NCI-H2171 treated with DMSO at 0.1 percent for 48 hours (cell line): ENCODE measurements at regions not wholly inside any gene's neighbourhood (a gene's known extent, or its start where the extent isn't known, plus 50 kb on each side); places are given as distances from the start of the nearest gene placed in this dataset.
"Not testable (repeated sequence)": the region's sequence is repeated elsewhere in the genome, so short reads cannot be mapped to it uniquely, and the experiment has no call there.

ENCODE experiments used
- DNase-seq: peaks from one replicate; lab custom pipeline; 2025; lab: John Stamatoyannopoulos, UW

DNA sequence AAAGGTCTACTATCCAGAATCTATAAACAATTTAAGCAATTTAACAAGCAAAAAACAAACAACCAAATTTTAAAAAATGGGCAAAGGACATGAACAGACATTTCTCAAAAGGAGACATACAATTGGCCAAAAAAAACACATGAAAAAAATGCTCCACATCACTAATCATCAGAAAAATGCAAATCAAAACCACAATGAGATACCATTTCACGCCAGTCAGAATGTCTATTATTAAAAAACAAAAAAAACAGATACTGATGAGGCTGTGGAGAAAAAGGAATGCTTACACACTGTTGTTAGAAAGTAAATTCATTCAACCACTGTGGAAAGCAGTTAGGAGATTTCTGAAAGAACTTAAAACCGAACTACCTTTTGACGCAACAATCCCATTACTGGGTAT, 66.4 kb upstream of the SESTD1 start:
- no peak for DNase-seq

- DNase-seq: no peak
Measured at GRCh38 chr2:179322289-179322688, 57.7 kb upstream of the SESTD1 start.

DNA sequence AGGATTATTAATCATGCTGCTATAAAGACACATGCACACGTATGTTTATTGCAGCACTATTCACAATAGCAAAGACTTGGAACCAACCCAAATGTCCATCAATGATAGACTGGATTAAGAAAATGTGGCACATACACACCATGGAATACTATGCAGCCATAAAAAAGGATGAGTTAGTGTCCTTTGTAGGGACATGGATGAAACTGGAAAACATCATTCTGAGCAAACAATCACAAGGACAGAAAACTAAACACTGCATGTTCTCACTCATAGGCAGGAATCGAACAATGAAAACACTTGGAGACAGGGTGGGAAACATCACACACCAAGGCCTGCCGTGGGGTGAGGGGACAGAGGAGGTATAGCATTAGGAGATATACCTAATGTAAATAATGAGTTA, 56.4 kb upstream of the SESTD1 start:
- not testable (repeated sequence) for DNase-seq

GRCh38 chr2:179314729-179315128, 50.1 kb upstream of the SESTD1 start:
- not testable (repeated sequence) for DNase-seq
